ENCODE measurements at regions not wholly inside any gene's neighbourhood (a gene's known extent, or its start where the extent isn't known, plus 50 kb on each side); places are given as distances from the start of the nearest gene placed in this dataset.

- TF ChIP-seq CTCF (IDR thresholded peaks at IDR 0.05) (no peak), POLR2A (IDR thresholded peaks at IDR 0.05) (no peak)
Observed at GRCh38 chr3:80261082-80261481, 493.3 kb upstream of the ROBO1 start.

All from testis (tissue), 2 donors.